GM12878 (cell line): ENCODE measurements at regions not wholly inside any gene's neighbourhood (a gene's known extent, or its start where the extent isn't known, plus 50 kb on each side); places are given as distances from the start of the nearest gene placed in this dataset.

ENCODE experiments used
- CTCF ChIP-seq, 3 experiments: IDR thresholded peaks in 2 of 3; conservative IDR thresholded peaks in 1 of 3; 2 replicates each; pipeline ENCODE4 v1.5.1; 2011; ENCODE audit warnings: low read depth in 3 of 3, low read length in 3 of 3, mild to moderate bottlenecking in 3 of 3, control low read depth in 2 of 3, moderate library complexity in 2 of 3, inconsistent platforms in 1 of 3, mixed read lengths in 1 of 3; ENCODE audit not compliant: control insufficient read depth in 2 of 3, insufficient read depth in 1 of 3; ENCODE audit errors: extremely low read depth in 1 of 3
- POLR2A ChIP-seq: IDR thresholded peaks from 2 replicates; pipeline ENCODE4 v1.6.1; 2011; ENCODE audit warnings: low read depth, mild to moderate bottlenecking, low read length
- SP1 ChIP-seq: IDR thresholded peaks from one replicate; pipeline ENCODE4 v1.6.1; 2011; ENCODE audit warnings: low read depth, low read length
- TF ChIP-seq, protein P1 (sequence below): IDR thresholded peaks from 2 replicates; pipeline ENCODE4 v1.6.1; 2012; ENCODE audit warnings: improper control_type of control experiment, low read depth, low read length; ENCODE audit not compliant: insufficient replicate concordance

- TF ChIP-seq CTCF (IDR thresholded peaks at IDR 0.05 in 2 of 3, conservative IDR thresholded peaks at IDR 0.05 in 1 of 3; ENCODE audit: control insufficient read depth in 2 of 3, extremely low read depth in 1 of 3, insufficient read depth in 1 of 3, low read depth in 3 of 3, low read length in 3 of 3) (no peak), POLR2A (no peak), SP1 (no peak)
- TF ChIP-seq, protein P1, sequence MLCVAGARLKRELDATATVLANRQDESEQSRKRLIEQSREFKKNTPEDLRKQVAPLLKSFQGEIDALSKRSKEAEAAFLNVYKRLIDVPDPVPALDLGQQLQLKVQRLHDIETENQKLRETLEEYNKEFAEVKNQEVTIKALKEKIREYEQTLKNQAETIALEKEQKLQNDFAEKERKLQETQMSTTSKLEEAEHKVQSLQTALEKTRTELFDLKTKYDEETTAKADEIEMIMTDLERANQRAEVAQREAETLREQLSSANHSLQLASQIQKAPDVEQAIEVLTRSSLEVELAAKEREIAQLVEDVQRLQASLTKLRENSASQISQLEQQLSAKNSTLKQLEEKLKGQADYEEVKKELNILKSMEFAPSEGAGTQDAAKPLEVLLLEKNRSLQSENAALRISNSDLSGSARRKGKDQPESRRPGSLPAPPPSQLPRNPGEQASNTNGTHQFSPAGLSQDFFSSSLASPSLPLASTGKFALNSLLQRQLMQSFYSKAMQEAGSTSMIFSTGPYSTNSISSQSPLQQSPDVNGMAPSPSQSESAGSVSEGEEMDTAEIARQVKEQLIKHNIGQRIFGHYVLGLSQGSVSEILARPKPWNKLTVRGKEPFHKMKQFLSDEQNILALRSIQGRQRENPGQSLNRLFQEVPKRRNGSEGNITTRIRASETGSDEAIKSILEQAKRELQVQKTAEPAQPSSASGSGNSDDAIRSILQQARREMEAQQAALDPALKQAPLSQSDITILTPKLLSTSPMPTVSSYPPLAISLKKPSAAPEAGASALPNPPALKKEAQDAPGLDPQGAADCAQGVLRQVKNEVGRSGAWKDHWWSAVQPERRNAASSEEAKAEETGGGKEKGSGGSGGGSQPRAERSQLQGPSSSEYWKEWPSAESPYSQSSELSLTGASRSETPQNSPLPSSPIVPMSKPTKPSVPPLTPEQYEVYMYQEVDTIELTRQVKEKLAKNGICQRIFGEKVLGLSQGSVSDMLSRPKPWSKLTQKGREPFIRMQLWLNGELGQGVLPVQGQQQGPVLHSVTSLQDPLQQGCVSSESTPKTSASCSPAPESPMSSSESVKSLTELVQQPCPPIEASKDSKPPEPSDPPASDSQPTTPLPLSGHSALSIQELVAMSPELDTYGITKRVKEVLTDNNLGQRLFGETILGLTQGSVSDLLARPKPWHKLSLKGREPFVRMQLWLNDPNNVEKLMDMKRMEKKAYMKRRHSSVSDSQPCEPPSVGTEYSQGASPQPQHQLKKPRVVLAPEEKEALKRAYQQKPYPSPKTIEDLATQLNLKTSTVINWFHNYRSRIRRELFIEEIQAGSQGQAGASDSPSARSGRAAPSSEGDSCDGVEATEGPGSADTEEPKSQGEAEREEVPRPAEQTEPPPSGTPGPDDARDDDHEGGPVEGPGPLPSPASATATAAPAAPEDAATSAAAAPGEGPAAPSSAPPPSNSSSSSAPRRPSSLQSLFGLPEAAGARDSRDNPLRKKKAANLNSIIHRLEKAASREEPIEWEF, result no peak
Observed at GRCh38 chr2:211086049-211086448, 529.6 kb downstream of the CPS1 start.
